ENCODE measurements at regions not wholly inside any gene's neighbourhood (a gene's known extent, or its start where the extent isn't known, plus 50 kb on each side); places are given as distances from the start of the nearest gene placed in this dataset.

DNA sequence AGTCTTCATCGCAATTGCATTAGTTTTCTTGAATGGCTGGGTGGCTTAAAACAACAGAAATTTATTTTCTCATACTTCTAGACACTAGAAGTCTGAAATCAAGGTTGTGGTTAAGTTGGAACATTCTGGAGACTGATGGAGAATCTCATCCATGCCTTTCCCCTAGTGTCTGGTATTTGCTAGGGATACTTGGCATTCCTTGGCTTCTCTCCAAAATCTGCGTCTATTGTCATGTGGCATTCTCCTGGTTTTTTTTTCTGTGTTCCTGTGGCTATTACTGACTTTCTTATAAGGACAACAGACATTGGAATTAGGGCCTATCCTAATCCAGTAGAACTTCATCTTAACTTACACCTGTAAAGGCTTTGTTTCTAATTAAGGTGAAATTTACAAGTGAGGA is 272.8 kb upstream of the EPHA5 start (continued):
- TF ChIP-seq, protein P1, sequence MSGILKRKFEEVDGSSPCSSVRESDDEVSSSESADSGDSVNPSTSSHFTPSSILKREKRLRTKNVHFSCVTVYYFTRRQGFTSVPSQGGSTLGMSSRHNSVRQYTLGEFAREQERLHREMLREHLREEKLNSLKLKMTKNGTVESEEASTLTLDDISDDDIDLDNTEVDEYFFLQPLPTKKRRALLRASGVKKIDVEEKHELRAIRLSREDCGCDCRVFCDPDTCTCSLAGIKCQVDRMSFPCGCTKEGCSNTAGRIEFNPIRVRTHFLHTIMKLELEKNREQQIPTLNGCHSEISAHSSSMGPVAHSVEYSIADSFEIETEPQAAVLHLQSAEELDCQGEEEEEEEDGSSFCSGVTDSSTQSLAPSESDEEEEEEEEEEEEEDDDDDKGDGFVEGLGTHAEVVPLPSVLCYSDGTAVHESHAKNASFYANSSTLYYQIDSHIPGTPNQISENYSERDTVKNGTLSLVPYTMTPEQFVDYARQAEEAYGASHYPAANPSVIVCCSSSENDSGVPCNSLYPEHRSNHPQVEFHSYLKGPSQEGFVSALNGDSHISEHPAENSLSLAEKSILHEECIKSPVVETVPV (CRISPR knock-in tag; IDR thresholded peaks at IDR 0.05) = no peak
- TF ChIP-seq ISL1 (CRISPR knock-in tag; IDR thresholded peaks at IDR 0.05) = no peak
- TF ChIP-seq TCF4 (CRISPR knock-in tag; IDR thresholded peaks at IDR 0.05; ENCODE audit: borderline replicate concordance) = no peak

DNA sequence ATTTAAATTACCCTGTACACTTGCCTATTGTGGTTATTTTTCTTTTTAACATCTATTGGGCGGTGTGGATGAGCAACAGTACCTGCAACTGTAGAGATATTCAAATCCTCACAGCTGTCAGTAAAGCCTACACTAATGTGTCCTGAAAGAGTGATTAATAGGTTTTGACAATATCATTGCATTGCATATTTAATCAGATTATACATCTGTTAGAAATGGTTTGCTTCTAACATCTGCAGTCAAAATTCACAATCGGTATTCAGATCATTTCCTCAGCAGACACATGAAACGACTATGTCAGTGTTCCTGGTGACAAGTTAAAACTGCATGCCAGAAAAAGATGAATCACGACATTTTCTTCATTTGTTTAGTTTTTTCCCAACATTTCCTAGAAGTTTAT is 254.6 kb upstream of the EPHA5 start:
- no peak for TF ChIP-seq TOX (CRISPR knock-in tag; IDR thresholded peaks at IDR 0.05; ENCODE audit: borderline replicate concordance)
- TF ChIP-seq PPARA (CRISPR knock-in tag; IDR thresholded peaks at IDR 0.05; ENCODE audit: borderline replicate concordance) = no peak
- TF ChIP-seq GLIS3 (CRISPR knock-in tag; IDR thresholded peaks at IDR 0.05) = no peak
- no peak for TF ChIP-seq ZNF70 (CRISPR knock-in tag; IDR thresholded peaks at IDR 0.05)
- TF ChIP-seq ZC3H10 (CRISPR knock-in tag; IDR thresholded peaks at IDR 0.05) = no peak
- no peak for TF ChIP-seq CSDC2 (CRISPR knock-in tag; IDR thresholded peaks at IDR 0.05)
- no peak for TF ChIP-seq ZFP30 (CRISPR knock-in tag; IDR thresholded peaks at IDR 0.05)
- TF ChIP-seq TCF4 (CRISPR knock-in tag; IDR thresholded peaks at IDR 0.05; ENCODE audit: borderline replicate concordance) = no peak
- ATAC-seq = no peak

DNA sequence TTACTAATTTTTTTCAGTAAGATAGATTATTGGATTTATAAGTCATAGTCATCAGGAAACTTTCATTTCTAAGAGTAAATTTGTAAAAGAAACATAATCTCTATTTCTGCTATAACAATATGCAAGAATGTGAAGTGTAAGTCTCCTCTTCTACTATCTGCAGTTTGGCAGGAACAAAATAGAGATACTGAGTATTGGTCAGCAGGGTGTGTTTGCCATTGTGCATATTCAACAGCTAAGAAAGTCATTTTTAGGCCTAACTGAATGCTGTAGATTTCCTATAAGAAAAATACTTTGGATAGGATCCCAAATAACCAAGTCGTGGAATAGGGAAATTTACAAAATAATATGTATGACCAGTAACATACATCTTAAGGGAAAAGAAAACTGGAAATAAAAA is 253.3 kb upstream of the EPHA5 start:
- no peak for ATAC-seq
- TF ChIP-seq TCF4 (CRISPR knock-in tag; IDR thresholded peaks at IDR 0.05; ENCODE audit: borderline replicate concordance) (no peak), ESRRG (CRISPR knock-in tag; IDR thresholded peaks at IDR 0.05) (no peak), PPARA (CRISPR knock-in tag; IDR thresholded peaks at IDR 0.05; ENCODE audit: borderline replicate concordance) (no peak), GLIS3 (CRISPR knock-in tag; IDR thresholded peaks at IDR 0.05) (no peak), ZFP3 (CRISPR knock-in tag; IDR thresholded peaks at IDR 0.05) (no peak), CSDC2 (CRISPR knock-in tag; IDR thresholded peaks at IDR 0.05) (no peak), ARNTL (CRISPR knock-in tag; IDR thresholded peaks at IDR 0.05; ENCODE audit: borderline replicate concordance, low read depth) (no peak), OSR1 (CRISPR knock-in tag; IDR thresholded peaks at IDR 0.05) (no peak), ZNF565 (CRISPR knock-in tag; conservative IDR thresholded peaks at IDR 0.05; ENCODE audit: low read depth) (no peak), SNAI2 (CRISPR knock-in tag; IDR thresholded peaks at IDR 0.05) (no peak), TOX (CRISPR knock-in tag; IDR thresholded peaks at IDR 0.05; ENCODE audit: borderline replicate concordance) (no peak), ZNF70 (CRISPR knock-in tag; IDR thresholded peaks at IDR 0.05) (no peak), BACH2 (CRISPR knock-in tag; IDR thresholded peaks at IDR 0.05; ENCODE audit: borderline replicate concordance) (no peak), ZNF8 (CRISPR knock-in tag; IDR thresholded peaks at IDR 0.05) (no peak), ZFP30 (CRISPR knock-in tag; IDR thresholded peaks at IDR 0.05) (no peak)
- TF ChIP-seq, protein P2, sequence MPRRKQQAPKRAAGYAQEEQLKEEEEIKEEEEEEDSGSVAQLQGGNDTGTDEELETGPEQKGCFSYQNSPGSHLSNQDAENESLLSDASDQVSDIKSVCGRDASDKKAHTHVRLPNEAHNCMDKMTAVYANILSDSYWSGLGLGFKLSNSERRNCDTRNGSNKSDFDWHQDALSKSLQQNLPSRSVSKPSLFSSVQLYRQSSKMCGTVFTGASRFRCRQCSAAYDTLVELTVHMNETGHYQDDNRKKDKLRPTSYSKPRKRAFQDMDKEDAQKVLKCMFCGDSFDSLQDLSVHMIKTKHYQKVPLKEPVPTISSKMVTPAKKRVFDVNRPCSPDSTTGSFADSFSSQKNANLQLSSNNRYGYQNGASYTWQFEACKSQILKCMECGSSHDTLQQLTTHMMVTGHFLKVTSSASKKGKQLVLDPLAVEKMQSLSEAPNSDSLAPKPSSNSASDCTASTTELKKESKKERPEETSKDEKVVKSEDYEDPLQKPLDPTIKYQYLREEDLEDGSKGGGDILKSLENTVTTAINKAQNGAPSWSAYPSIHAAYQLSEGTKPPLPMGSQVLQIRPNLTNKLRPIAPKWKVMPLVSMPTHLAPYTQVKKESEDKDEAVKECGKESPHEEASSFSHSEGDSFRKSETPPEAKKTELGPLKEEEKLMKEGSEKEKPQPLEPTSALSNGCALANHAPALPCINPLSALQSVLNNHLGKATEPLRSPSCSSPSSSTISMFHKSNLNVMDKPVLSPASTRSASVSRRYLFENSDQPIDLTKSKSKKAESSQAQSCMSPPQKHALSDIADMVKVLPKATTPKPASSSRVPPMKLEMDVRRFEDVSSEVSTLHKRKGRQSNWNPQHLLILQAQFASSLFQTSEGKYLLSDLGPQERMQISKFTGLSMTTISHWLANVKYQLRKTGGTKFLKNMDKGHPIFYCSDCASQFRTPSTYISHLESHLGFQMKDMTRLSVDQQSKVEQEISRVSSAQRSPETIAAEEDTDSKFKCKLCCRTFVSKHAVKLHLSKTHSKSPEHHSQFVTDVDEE (CRISPR knock-in tag; IDR thresholded peaks at IDR 0.05) = no peak
- TF ChIP-seq, protein P3, sequence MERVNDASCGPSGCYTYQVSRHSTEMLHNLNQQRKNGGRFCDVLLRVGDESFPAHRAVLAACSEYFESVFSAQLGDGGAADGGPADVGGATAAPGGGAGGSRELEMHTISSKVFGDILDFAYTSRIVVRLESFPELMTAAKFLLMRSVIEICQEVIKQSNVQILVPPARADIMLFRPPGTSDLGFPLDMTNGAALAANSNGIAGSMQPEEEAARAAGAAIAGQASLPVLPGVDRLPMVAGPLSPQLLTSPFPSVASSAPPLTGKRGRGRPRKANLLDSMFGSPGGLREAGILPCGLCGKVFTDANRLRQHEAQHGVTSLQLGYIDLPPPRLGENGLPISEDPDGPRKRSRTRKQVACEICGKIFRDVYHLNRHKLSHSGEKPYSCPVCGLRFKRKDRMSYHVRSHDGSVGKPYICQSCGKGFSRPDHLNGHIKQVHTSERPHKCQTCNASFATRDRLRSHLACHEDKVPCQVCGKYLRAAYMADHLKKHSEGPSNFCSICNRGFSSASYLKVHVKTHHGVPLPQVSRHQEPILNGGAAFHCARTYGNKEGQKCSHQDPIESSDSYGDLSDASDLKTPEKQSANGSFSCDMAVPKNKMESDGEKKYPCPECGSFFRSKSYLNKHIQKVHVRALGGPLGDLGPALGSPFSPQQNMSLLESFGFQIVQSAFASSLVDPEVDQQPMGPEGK (CRISPR knock-in tag; IDR thresholded peaks at IDR 0.05; ENCODE audit: borderline replicate concordance) = no peak
- TF ChIP-seq, protein P4, sequence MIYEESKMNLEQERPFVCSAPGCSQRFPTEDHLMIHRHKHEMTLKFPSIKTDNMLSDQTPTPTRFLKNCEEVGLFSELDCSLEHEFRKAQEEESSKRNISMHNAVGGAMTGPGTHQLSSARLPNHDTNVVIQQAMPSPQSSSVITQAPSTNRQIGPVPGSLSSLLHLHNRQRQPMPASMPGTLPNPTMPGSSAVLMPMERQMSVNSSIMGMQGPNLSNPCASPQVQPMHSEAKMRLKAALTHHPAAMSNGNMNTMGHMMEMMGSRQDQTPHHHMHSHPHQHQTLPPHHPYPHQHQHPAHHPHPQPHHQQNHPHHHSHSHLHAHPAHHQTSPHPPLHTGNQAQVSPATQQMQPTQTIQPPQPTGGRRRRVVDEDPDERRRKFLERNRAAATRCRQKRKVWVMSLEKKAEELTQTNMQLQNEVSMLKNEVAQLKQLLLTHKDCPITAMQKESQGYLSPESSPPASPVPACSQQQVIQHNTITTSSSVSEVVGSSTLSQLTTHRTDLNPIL (CRISPR knock-in tag; IDR thresholded peaks at IDR 0.05; ENCODE audit: low read depth) = no peak

DNA sequence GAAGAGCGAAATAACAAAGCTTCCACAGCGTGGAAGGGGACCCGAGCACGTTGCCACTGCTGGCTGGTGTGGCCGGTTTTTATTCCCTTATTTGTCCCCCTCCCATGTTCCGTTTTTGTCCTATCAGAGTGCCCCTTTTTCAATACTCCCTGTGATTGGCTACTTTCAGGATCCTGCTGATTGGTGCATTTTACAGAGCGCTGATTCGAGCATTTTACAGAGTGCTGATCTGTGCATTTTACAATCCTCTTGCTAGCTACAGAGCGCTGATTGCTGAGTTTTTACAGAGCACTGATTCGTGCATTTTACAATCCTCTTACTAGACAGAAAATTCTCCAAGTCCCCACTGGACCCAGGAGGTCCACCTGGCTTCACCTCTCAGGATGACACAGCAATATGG is 250.9 kb upstream of the EPHA5 start:
- ATAC-seq = no peak
- no peak for TF ChIP-seq ZC3H10 (CRISPR knock-in tag; IDR thresholded peaks at IDR 0.05)
- TF ChIP-seq, protein P5, sequence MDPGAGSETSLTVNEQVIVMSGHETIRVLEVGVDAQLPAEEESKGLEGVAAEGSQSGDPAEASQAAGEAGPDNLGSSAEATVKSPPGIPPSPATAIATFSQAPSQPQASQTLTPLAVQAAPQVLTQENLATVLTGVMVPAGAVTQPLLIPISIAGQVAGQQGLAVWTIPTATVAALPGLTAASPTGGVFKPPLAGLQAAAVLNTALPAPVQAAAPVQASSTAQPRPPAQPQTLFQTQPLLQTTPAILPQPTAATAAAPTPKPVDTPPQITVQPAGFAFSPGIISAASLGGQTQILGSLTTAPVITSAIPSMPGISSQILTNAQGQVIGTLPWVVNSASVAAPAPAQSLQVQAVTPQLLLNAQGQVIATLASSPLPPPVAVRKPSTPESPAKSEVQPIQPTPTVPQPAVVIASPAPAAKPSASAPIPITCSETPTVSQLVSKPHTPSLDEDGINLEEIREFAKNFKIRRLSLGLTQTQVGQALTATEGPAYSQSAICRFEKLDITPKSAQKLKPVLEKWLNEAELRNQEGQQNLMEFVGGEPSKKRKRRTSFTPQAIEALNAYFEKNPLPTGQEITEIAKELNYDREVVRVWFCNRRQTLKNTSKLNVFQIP (CRISPR knock-in tag; IDR thresholded peaks at IDR 0.05; ENCODE audit: borderline replicate concordance, low read depth) = no peak
- TF ChIP-seq CSDC2 (CRISPR knock-in tag; IDR thresholded peaks at IDR 0.05) = no peak
- TF ChIP-seq ZNF565 (CRISPR knock-in tag; conservative IDR thresholded peaks at IDR 0.05; ENCODE audit: low read depth) = no peak
- TF ChIP-seq, protein P2 (CRISPR knock-in tag; IDR thresholded peaks at IDR 0.05) = no peak
- no peak for TF ChIP-seq TOX (CRISPR knock-in tag; IDR thresholded peaks at IDR 0.05; ENCODE audit: borderline replicate concordance)
- no peak for TF ChIP-seq ZFP3 (CRISPR knock-in tag; IDR thresholded peaks at IDR 0.05)
- TF ChIP-seq, protein P3 (CRISPR knock-in tag; IDR thresholded peaks at IDR 0.05; ENCODE audit: borderline replicate concordance) = no peak
